ENCODE measurements at regions not wholly inside any gene's neighbourhood (a gene's known extent, or its start where the extent isn't known, plus 50 kb on each side); places are given as distances from the start of the nearest gene placed in this dataset.
A peak's percentile ranks its signal among the peaks of the same experiment; 100 is the strongest.

DNA sequence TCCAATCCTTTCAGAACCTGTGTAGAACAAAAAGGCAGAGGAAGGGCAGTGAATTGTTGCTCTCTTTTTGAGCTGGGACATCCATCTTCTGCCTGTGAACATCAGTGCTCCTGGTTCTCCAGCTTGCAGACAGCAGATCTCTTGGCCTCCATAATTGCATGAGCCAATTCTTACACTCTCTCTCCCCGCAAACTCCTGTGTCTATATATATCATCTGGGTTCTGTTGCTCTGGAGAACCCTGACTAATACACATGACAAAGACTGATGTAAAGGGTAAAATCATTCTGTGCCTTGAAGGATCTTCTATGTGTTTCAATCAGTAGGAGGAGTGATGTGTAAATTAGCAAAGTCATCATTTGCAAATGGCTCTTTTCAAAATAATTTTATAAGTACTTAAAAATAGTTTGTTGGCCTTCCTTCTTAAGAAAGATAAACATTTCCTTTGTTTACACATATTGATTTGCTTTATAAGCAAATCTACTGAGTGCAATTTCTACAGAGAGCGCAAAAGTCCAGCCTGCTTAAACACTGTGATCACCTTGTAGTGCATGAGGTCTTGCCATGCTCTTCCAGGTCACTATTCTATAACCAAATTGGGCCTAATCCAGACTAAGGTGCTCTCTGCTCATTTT lies 154.9 kb upstream of the ANKRD28 start:
- H3K4me1 Mint-ChIP-seq, result no peaks in the 10 kb centered on the region
- ATAC-seq (replicated peaks), result no peak
- H3K36me3 Mint-ChIP-seq, result peaks cover 0 to 14% of the 10 kb centered on the region in 2 donors
- no peak for DNase-seq
- H3K27me3 Mint-ChIP-seq, result no peaks in the 10 kb centered on the region
- H3K9me3 Mint-ChIP-seq, result no peaks in the 10 kb centered on the region
- H3K27ac Mint-ChIP-seq, result no peak overlapping the region
- H3K4me3 Mint-ChIP-seq, result no peak overlapping the region

DNA sequence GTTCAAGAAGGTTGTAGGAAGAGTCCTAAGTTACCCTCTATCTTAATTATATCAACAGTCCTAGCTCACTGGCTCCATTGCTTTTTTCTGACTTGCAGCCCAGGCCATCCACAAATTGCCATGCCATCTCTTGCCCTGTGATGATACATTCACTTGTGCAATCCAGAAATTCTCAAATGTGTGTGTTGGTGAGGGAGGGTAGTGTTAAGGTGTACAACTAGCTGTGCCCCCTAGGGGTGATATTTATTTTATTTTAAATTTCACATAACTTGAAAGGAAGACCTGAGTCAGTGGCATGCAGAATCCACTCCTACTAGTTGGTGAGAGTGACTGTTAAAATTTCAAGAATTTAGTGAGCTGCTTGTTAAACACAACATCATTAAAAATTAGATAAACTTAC lies 156.1 kb upstream of the ANKRD28 start:
- ATAC-seq (replicated peaks) (peak; percentile 34), DNase-seq (no peak)
- Mint-ChIP-seq H3K27me3 (no peaks in the 10 kb centered on the region), H3K4me3 (no peak overlapping the region), H3K4me1 (no peaks in the 10 kb centered on the region), H3K27ac (no peak overlapping the region), H3K9me3 (no peaks in the 10 kb centered on the region), H3K36me3 (peaks cover 0 to 14% of the 10 kb centered on the region in 2 donors)

DNA sequence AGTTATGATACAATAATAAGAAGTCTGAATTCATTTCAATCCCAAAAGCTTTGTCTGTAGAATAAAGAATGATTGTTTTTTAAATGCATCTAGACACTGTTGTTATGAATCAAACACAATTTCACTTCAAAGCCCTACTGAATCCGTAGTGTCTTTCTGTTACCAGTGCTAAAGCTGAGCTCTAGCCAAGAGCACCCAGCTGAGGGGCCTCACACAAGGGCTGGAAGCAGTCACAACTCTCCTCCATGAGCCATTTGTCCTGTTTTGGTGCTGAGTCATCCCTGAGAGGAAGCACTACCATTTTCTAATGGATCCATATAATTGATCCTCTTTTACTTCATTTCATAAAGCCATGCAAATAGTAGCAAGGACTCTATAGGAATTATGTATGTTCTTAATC lies 158.2 kb upstream of the ANKRD28 start:
- Mint-ChIP-seq H3K9me3 (no peaks in the 10 kb centered on the region), H3K4me1 (no peaks in the 10 kb centered on the region), H3K27me3 (no peaks in the 10 kb centered on the region), H3K27ac (no peak overlapping the region), H3K4me3 (no peak overlapping the region), H3K36me3 (peaks cover 0 to 3% of the 10 kb centered on the region in 2 donors)
- DNase-seq (no peak), ATAC-seq (replicated peaks) (no peak)

DNA sequence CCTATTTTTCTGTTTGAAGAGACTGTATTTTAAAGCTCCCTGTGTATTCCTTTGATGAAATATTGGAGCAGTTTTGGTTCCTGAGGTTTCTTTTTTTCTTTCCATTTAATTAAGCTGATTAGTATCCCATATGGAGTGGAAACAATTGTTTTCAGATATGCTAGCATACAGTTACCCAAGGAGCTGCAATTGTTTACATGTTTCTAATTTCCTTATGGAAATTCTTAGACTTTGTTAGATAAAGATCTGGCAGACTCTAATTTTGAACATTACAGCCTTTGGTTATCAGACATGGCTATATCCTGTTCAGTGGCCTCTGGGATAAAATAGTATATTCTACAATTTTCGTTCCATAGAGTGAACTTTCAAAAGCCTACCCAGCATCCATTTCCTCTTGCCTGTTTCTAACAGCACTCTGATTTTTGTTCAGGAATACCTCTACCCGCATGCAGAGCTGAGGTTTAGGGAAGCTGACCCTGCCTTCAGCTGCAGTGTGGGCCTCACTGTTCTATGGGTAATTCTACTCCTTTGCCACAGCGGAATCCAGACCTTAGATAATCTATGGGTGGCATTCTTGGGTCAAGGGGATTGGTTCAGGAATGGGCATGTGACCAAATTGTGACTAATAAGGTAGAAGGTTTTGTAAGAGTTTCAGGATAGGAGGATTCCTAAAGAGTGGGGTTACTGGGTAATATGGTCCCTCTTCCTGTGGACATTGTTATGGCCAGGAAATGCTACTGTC lies 161.1 kb upstream of the ANKRD28 start:
- no peaks in the 10 kb centered on the region for H3K27me3 Mint-ChIP-seq
- H3K4me1 Mint-ChIP-seq, result no peaks in the 10 kb centered on the region
- no peak overlapping the region for H3K4me3 Mint-ChIP-seq
- H3K9me3 Mint-ChIP-seq, result peaks cover 0 to 2% of the 10 kb centered on the region in 2 donors
- ATAC-seq (replicated peaks) (no peak), DNase-seq (no peak)
- H3K36me3 Mint-ChIP-seq, result peaks cover 0 to 3% of the 10 kb centered on the region in 2 donors
- H3K27ac Mint-ChIP-seq, result no peak overlapping the region

DNA sequence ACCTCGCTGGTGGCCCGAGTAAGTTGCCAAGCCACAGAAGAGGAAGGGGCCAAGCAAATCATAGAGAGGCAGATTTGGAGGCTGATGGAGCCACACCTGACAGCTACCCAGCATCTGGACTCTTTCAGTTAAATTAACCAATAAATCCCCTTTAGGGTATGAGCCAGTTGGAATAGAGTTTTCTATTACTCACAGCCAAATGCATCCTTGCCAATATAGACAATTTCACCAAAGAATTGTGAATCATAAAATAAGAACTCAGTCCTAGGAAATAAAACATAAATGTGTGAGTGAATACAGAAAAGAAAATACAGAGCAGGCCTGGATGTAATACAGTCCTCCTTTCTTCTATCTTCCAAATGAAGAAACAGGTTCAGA lies 161.6 kb upstream of the ANKRD28 start:
- Mint-ChIP-seq H3K4me3 (no peak overlapping the region), H3K27me3 (no peaks in the 10 kb centered on the region), H3K9me3 (peaks cover 0 to 2% of the 10 kb centered on the region in 2 donors), H3K36me3 (peaks cover 0 to 3% of the 10 kb centered on the region in 2 donors), H3K4me1 (peaks cover 0 to 4% of the 10 kb centered on the region in 2 donors), H3K27ac (no peak overlapping the region)
- ATAC-seq (replicated peaks), result no peak
- DNase-seq, result no peak

DNA sequence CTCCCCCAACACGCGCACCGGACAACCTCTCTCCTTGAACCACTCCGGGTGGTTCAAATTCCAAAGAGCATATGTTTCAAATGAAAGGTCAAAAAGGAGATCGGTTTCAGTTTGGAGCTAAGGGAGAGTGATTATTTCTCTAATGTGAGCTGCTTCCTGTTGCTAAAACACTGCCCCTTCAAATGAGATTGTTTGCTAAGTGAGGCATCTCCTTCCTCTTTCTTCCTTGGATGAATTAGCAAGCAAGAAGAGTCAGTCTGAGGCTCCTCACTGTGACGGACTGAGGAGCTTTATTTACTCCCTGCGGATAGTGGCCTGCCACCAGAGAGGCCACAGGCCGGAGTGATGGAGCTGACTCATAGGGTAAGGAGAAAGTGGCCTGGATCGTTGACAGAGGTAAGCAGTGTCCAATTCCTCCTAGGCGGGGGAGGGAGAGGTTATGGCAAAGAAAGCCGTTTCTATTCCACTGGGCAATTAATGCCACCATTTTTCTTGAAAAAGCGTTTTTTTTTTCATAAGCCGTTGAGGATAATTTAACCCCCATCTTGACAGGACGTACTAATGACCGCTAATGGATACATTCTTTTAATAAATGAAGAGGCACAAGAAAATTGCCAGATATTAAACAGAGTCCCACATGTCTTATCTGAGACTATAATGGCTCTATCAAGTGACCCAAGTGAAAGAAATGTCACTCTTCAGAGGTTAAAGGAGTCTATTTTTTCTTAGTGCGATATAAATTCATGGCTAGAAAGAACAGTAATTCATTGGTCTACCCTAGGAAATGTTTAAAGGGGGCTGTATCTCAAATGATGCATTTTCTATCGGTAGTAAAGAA lies 167.0 kb upstream of the ANKRD28 start:
- Mint-ChIP-seq H3K36me3 (peaks cover 0 to 4% of the 10 kb centered on the region in 2 donors), H3K9me3 (peaks cover 0 to 2% of the 10 kb centered on the region in 2 donors), H3K4me1 (peaks cover 1 to 17% of the 10 kb centered on the region in 2 donors), H3K27me3 (no peaks in the 10 kb centered on the region), H3K27ac (no peak overlapping the region), H3K4me3 (no peak overlapping the region)
- ATAC-seq (replicated peaks), result no peak
- DNase-seq, result no peak

DNA sequence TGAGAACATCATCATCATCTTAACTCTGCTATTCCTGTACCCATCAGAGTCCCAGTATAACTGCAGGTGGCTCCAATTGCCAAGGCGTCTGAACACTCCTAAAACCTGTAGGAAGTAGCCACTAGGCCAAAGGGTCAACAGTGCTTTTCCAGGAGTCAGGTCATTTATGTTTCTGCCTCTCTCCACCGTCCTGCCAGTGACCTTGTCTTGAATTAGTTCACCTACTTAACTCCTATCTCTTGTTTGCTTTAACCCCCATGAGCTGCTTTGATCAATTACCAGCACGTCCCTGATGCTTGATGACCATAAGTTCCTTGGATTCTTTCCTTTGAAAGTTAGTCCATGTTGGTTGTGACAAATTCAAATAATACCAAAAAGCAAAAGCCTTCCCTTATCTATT lies 169.8 kb upstream of the ANKRD28 start:
- Mint-ChIP-seq H3K4me3 (no peak overlapping the region), H3K27ac (no peak overlapping the region), H3K9me3 (peaks cover 0 to 3% of the 10 kb centered on the region in 2 donors), H3K27me3 (no peaks in the 10 kb centered on the region), H3K36me3 (peaks cover 0 to 4% of the 10 kb centered on the region in 2 donors), H3K4me1 (peaks cover 1 to 17% of the 10 kb centered on the region in 2 donors)
- DNase-seq (no peak), ATAC-seq (replicated peaks) (no peak)

DNA sequence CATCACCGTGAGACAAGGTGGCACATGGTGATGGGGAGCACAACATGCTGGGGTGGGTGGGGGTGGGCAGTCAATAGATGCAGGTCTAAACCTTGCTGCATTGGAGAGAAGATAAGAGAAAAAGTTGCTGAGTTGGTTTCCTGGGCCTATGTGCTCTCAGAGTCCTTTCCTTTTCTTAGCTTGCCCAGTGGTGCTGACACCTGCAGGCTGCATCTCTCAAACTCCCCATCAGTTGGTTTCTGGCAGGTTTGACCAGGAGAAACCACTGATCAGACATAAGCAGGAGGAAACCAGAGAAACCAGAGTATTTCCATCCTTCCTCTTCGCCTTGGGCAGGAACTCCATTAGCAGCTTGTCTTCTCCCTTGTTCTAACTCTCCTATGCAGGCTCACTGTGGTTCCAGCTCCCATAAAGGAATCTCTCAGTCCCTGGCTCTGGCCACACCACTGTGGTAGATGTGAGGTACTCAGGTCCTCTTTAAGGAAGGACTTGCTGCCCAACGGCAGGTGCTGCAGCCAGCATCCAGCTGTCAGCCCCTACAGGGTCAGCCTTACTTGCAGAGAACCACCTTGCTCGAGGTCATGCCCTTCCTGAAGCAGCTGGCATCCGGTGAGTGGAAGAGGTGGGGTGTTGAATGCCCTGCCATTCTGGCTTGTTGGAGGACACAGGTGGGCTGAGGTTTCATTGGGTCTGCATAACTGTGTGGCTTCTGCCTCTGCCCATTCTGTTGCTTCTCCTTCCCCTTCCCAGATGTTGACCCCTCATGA lies 172.3 kb upstream of the ANKRD28 start:
- peaks cover 0 to 7% of the 10 kb centered on the region in 2 donors for H3K4me1 Mint-ChIP-seq
- peaks cover 0 to 4% of the 10 kb centered on the region in 2 donors for H3K36me3 Mint-ChIP-seq
- H3K27me3 Mint-ChIP-seq, result no peaks in the 10 kb centered on the region
- peaks cover 0 to 1% of the 10 kb centered on the region in 2 donors for H3K9me3 Mint-ChIP-seq
- no peak for ATAC-seq (replicated peaks)
- no peak overlapping the region for H3K4me3 Mint-ChIP-seq
- no peak overlapping the region for H3K27ac Mint-ChIP-seq
- no peak for DNase-seq

DNA sequence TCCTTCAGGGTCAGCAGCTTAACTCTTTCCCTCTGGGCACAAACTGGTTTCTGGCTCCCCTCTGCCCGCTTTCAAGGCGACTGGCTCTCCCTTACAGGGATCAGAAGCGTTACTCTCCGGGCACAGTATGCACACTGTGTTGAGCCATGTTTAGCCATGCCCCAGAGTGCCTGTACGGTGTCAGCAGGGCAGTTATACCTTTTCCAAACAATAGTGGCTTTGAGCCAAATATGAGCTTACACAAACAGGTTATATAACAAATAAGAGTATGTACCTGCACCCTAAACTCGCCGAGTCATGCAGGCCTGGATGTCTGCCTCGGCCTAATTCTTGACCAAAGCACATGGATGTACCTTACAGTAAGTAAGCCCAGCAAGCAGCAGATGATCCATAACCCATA lies 175.6 kb upstream of the ANKRD28 start:
- no peak for ATAC-seq (replicated peaks)
- H3K27ac Mint-ChIP-seq, result no peak overlapping the region
- peaks cover 0 to 1% of the 10 kb centered on the region in 2 donors for H3K9me3 Mint-ChIP-seq

DNA sequence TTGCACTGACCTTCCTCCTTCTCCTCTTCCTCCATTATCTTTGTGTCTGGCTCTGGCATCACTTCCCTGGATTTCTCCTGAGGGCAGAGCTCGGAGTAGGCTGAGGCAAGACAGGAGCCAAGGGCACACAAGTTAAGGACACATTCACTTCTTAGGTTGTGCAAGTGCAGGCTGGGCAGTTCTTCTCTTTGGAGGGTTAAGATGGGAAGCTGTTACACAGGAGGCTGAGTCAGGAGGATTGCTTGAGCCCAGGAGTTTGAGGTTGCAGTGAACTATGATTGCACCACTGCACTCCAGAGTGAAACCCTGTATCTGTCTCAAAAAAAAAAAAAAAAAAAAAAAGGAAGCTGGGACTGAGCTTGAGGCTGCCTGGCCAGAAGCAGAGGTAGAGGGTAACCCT lies 176.2 kb upstream of the ANKRD28 start:
- Mint-ChIP-seq H3K27me3 (peaks cover 0 to 4% of the 10 kb centered on the region in 2 donors), H3K36me3 (no peaks in the 10 kb centered on the region), H3K9me3 (peaks cover 0 to 1% of the 10 kb centered on the region in 2 donors), H3K27ac (no peak overlapping the region), H3K4me1 (no peaks in the 10 kb centered on the region), H3K4me3 (no peak overlapping the region)
- DNase-seq (no peak), ATAC-seq (replicated peaks) (no peak)

More for the DNA sequence above, 175.6 kb upstream of the ANKRD28 start:
- no peak overlapping the region for H3K4me3 Mint-ChIP-seq
- no peaks in the 10 kb centered on the region for H3K4me1 Mint-ChIP-seq
- peaks cover 0 to 4% of the 10 kb centered on the region in 2 donors for H3K27me3 Mint-ChIP-seq
- no peaks in the 10 kb centered on the region for H3K36me3 Mint-ChIP-seq
- no peak for DNase-seq

DNA sequence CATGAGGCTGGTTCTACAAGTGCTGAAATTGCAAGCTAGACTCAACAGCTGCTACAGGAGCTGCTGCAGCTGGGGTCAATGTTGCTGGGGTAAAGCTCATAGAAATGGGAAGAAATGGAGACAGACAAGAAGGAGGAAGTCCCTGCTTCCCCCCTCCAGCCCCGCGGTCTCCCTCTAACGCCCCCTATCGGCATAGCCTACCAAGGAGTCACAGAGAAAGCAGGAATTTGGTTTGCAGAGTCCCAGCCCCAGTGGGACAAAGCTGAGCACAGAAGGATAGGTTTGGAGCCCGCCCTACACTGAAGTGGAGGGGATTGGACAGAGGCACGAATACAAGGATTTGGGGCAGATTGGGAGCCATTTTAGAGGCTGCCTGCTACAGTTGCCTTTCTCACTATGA lies 176.9 kb upstream of the ANKRD28 start:
- Mint-ChIP-seq H3K27me3 (peaks cover 0 to 4% of the 10 kb centered on the region in 2 donors), H3K27ac (no peak overlapping the region), H3K4me3 (no peak overlapping the region), H3K36me3 (no peaks in the 10 kb centered on the region), H3K9me3 (peaks cover 0 to 1% of the 10 kb centered on the region in 2 donors), H3K4me1 (no peaks in the 10 kb centered on the region)
- ATAC-seq (replicated peaks), result no peak
- DNase-seq, result no peak

DNA sequence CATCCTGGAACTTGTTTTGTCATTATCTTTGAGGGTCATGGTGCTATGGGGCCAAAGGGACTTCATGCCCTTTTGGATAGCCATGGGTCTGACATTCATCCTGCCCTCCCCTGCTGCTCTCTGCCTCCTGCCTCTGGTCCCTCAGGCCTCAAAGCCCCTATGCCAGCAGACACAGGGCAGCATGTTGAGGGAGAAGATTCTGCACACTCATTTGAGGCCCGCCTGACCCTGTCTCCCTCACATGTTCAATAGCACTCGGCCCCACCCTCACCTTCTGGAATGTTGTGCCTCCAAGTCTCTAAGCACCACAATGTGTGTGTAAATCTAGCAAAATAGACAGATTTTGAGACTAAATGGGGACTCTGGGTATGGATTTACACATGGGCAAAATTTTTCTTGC lies 178.7 kb upstream of the ANKRD28 start:
- no peak for DNase-seq
- no peaks in the 10 kb centered on the region for H3K4me1 Mint-ChIP-seq
- no peak overlapping the region for H3K27ac Mint-ChIP-seq
- no peak for ATAC-seq (replicated peaks)
- no peaks in the 10 kb centered on the region for H3K9me3 Mint-ChIP-seq
- H3K36me3 Mint-ChIP-seq, result no peaks in the 10 kb centered on the region
- H3K4me3 Mint-ChIP-seq, result no peak overlapping the region
- H3K27me3 Mint-ChIP-seq, result peaks cover 0 to 4% of the 10 kb centered on the region in 2 donors

DNA sequence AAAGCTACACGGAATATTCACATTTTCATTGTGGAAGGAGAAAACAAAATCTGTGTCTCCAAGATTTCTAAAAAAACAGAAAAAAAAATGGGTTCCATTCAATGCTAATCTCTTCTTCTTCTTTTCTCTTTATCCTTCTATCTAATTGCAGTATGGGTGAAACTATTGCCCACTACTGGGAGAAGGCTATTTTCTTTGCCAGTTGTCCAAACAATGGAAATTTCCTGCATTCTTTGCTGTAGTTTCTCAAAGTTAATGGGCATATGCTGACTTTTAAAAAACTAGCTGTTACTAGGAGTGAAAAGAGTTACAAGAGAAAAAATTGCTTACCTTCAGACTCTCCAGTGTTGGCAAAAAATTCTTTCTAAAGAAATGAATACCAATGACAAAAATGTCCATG lies 179.3 kb upstream of the ANKRD28 start:
- ATAC-seq (replicated peaks), result no peak
- Mint-ChIP-seq H3K9me3 (no peaks in the 10 kb centered on the region), H3K4me1 (no peaks in the 10 kb centered on the region)

More for the DNA sequence above, 179.3 kb upstream of the ANKRD28 start:
- Mint-ChIP-seq H3K36me3 (no peaks in the 10 kb centered on the region), H3K27me3 (peaks cover 0 to 4% of the 10 kb centered on the region in 2 donors), H3K4me3 (no peak overlapping the region), H3K27ac (no peak overlapping the region)
- DNase-seq, result no peak
